Hindlimb muscle (tissue), 1 donor: ENCODE measurements at regions not wholly inside any gene's neighbourhood (a gene's known extent, or its start where the extent isn't known, plus 50 kb on each side); places are given as distances from the start of the nearest gene placed in this dataset.
"Not testable (repeated sequence)": the region's sequence is repeated elsewhere in the genome, so short reads cannot be mapped to it uniquely, and the experiment has no call there.

Experiments used
- DNase-seq: peaks from one replicate; pipeline ENCODE4 v3.0.0-alpha.2; 2013

DNA sequence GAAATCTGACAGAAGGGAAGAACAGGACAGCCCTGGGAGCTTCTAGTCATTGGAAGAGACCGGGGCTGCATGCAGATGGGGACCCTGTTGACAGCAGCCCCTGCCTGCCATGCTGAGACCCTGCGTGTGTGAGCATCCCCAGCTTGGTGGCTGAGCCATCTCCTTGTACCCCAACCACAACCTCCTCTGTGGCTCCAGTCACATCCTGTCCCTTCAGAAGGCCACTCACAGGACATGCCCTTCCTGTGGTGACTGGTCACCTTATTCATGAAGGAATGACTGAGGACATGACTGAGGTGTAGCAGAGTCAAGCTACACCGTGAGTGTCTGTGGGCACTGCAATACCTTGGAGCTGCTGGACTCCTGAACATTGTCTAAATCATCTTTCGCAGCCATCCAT is 141.8 kb upstream of the ERRFI1 start:
- DNase-seq, result no peak

DNA sequence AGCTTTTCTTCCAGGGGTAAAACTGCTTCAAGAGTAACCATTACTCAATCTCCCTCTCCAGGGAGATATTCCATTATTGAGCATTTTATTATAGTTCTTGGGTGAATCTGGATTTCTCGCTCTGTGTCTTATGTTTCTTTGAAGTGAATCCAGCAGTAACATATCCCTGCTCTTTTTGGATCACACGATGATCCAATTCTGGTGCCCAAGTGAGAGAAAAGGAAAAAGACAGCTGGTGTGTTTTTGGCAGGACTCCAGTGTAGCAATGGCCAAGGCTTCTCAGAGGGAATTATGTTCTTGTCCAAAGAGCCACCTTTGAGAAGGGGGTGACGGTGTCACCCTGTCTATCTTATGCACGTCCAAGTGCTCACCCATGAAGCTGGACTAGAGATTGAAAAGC is 140.3 kb upstream of the ERRFI1 start:
- peak; percentile 19 for DNase-seq

DNA sequence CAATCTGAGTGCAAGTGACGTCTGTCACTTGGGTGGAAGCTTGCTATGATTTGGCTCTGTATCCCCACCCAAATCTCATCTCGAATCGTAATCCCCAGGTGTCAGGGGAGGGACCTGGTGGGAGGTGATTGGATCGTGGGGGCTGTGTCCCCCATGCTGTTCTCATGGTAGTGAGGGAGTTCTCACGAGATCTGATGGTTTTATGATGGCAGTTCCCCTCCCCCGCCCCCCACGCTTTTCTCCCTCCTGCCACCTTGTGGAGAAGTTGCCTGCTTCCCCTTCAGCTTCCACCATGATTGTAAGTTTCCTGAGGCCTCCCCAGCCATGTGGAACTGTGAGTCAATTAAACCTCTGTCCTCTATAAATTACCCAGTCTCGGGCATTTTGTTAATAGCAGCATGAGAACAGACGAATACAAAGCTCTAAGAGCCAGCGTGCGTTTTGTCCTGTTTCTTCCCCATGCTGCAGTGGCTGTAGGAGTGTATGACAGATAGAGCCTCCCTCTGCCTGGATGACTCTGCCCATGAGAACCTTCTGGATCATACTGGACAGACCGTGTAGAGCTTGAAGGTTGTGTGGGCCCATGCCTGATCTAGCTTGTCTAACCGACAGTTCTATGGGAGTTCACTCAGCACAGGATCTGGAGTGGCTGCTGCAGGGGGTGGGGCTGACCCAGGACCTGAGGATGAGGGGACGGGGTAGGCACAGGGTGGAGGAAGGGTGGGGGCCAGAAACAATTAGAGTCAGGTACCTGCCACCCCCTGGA is 139.7 kb upstream of the ERRFI1 start:
- no peak for DNase-seq

DNA sequence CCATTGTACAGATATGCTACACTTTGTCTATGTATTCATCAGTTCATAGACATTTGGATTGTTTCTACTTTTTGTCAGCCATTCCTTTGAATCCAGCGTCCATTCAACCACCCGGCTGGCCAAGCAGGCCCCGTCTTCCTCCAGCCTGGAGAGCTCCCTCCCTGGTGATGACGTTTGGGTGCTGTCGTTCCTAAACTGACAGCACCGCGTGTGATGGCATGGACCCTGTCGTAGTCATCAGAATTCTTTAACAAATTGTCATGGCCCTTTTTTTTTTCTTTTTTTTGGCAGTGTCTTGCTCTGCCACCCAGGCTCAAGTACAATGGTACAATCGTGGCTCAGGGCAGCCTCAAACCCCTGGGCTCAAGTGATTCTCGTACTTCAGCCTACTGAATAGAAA is 138.6 kb upstream of the ERRFI1 start:
- no peak for DNase-seq

DNA sequence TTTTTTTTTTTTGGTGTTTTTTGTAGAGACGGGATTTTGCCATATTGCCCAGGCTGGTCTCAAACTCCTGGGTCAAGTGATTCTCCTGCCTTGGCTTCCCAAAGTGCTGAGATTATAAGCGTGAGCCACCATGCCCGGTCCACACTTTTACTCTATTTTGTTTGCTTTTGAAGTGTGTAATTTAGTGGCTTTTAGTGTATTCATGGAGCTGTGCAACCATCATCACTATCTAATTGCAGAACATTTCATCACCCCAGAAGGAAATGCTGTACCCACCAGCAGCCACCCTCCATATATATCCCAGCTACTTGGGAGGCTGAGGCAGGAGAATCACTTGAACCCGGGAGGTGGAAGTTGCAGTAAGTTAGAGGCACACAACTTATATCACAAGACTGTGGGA is 136.9 kb upstream of the ERRFI1 start:
- DNase-seq, result no peak

DNA sequence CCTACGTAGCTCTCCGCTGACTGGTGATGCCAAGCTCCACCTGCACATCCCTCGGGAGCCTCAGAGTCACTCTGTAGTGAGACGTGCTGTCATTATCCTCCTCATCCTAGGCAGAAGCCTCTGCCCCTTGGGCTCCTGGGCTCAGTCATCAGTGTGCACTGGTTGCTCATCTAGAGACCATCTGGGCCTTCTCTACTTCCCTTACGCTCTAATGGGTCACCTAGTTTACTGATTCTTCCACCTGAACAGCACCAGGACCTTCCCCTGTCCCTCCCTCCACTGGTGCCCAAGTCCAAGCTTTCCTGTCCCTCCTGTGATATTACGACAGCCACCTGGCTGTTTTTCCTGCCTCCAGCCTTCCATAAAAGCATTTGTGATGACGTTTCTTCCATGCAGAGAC is 136.1 kb upstream of the ERRFI1 start:
- DNase-seq, result no peak

DNA sequence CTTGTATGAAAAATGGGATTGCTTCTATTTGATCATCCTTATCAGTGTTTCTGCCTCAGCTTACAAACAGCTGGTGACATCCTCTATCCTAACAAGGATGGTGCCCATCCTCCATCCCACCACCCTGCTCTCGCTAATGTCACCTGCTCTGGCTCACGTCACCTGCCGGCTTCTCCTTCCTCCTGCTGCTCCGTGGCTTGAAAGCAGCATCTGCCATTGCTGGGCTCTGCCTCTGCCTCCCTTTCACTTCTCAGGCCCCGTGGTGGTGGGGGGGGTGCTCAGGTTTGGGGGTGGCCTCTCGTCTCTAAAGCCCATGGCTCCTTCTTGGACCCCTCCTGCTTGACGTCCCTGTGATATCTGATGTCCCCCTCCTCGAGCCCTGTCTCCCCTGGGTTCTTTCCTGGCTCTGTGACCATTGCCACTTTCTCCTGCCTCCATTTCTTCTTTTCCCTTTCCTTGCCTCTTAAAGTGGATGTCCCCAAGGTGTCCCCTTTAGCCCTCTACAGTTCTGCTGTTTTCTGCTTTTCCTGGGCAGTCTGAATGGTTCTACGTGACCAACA is 135.5 kb upstream of the ERRFI1 start:
- DNase-seq, result no peak

DNA sequence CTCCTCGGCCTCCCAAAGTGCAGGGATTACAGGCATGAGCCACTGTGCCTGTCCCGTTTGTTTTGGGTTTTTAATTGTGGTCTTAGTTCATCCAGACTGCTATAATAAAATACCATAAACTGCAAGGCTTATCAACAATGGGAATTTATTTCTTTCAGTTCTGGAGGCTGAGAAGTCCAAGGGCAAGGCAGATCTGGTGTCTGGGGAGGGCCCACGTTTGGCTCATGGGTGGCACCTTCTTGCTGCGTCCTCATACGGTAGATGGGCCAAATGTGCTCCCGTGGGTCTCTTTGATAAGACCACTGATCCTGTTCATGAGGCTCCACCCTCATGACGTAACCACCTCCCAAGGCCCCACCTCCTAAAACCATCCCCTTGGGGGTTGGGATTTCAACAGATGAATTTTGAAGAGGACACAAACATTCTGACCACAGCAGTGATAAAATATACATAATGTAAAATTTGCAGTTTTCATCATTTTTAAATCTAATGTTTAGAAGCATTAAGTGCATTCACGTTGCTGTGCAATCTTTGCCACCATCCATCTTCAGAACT is 133.4 kb upstream of the ERRFI1 start:
- DNase-seq, result no peak

DNA sequence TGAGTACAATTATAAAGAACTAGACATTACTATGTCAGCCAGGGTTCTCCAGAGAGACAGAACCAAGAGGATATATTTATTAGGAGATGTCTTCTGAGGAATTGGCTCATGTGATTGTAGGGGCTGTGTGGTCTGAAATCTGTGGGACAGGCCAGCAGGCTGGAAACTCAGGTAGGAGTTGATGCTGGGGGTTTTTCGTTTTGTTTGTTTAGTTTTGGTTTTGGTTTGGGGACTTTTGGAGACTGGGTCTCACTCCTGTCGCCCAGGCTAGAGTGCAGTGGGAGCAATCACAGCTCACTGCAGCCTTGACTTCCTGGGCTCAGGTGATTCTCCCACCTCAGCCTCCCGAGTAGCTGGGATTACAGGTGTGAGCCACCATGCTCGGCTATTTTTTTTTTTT is 132.9 kb upstream of the ERRFI1 start:
- no peak for DNase-seq

DNA sequence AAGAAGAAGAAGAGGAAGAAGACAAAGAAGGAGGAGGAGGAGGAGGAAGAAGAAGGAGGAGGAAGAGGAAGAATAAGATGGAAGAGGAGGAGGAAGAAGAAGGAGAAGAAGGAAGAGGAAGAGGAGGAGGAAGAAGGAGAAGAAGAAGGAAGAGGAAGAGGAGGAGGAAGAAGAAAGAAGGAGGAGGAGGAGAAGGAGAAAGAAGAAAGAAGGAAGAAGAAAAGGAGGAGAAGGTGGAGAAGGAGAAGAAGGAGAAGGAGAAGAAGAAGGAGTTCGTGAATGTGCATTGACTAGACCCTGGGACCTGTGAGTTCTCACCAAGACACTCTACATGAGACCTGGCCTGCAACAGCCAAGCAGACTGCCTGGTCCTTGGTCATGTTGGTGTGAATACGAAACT is 131.7 kb upstream of the ERRFI1 start:
- DNase-seq, result no peak

DNA sequence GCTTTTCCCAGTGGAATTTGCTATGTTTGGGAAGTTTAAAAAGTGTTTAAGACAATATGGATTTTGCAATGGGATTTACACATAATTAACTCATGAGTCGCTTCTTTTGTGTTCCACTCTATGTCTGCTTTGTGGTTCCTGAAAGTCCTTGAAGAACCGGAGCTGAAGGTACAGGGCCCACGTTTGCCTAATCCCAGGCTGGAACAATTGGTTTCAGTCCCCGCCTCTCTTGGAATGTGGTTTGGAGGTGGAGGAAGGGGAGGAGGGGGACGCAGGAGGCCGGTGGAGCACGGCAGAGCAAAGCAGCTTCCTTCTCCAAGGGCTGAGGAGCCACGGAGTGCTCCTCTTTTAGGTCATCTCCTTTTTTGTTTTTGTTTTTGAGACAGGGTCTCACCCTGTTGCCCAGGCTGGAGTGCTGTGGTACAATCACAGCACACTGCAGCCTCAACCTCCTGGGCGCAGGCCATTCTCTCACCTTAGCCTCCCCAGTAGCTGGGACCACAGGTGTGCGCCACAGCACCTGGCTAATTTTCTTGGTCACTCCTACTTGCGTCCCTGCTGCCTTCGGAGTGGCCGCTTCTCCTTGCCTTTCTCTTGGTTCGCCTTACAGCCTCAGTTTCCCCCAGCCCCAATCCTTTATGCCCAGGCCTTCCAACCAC is 129.5 kb upstream of the ERRFI1 start:
- DNase-seq, result no peak

DNA sequence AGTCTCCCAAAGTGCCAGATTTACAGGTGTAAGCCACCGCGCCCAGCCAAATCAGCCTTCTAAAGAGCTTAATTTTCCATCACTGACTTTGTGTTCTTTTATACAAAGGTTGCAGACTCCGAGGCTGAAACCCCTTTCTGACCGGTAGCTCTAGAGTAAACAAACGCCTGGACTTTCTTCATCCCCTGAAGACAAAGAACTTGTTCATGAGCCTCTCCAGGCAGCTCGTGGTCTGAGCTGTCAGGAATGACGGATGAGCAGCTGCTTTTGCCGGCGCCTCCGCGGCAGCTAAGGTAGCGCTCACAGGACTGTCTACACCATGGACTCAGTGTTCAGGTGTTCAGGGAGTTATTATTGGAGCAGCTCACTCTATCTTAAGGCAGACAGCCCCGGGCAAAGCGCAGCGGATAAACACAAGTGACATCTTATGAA is 128.5 kb upstream of the ERRFI1 start:
- no peak for DNase-seq

DNA sequence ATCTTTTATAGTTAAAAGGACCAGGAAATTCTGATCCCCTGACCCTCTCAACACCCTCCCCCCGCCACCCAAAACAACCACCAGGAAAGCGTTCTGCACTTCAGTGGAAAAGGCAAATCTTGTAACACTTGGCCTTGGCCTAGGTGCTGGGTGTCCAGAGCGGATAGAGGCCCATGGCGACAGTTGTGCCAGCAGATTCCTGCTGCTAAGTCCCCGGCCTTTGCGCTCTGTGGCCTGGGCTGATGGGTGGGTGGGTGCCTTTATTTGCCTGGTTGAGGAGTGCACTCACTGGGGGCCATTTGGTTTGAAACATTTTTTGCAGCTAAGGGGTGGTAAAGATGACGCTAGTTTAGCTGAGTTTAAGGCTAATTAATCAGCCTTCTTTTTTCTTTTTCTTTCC is 127.9 kb upstream of the ERRFI1 start:
- no peak for DNase-seq

DNA sequence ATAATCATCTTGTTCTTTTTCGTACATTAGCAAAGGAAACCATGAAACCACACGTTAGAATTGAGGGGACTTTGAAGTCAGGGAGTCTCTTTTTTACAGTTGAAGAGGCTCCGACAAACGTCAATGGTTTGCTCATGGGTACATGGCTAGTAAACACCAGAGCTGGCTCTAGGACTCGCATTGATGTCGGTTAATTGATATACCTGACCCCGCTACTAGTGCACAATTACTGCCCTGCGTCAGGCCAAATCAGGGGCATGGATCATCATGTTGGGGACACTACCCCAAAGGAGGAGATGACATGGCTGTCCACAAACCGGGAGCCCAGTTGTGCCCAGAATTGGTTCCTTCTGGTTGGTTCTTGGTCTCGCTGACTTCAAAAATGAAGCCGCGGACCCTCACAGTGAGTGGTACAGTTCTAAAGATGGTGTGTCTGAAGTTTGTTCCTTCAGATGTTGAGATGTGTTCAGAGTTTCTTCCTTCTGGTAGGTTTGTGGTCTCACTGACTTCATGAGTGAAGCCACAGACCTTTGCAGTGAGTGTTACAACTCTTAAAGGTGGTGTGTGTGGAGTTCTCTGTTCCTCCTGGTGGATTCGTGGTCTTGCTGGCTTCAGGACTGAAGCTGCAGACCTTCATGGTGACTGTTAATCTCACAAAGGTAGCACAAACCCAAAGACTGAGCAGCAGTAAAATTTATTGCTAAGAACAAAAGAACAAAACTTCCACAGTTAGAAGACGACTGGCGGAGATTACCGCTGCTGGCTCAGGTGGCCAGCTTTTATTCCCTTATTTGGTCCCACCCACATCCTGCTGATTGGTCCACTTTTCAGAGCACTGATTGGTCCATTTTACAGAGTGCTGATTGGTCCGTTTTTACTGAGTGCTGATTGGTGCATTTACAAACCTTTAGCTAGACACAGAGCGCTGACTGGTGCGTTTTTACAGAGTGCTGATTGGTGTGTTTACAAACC is 126.9 kb upstream of the ERRFI1 start:
- no peak for DNase-seq

DNA sequence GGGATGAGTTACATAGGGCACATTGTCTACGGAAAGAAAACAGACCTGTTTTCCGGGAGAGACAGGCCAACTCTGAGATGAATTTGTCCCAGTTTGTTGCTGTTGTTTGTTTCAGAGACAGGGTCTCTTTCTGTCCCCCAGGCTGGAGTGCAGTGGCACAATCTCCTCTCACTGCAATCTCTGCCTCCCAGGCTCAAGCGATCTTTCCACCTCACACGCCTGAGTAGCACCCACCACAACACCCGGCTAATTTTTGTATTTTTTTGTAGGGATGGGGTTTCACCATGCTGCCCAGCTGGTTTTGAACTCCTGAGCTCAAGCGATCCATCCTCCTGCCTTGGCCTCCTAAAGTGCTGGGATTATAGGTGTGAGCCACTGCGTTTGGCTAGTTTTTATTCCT is 125.5 kb upstream of the ERRFI1 start:
- DNase-seq, result no peak

DNA sequence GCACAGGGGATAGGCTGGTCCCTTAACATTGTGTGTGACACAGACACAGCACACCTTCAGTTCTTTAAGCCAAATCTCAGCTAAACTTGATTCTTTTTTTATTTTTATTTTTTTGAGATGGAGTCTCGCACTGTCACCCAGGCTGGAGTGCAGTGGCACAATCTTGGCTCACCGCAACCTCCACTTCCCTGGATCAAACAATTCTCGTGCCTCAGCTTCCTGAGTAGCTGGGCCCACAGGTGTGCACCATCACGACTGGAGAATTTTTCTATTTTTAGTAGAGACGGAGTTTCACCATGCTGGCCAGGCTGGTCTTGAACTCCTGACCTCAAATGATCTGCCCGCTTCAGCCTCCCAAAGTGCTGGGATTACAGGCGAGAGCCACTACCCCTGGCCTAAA is 123.6 kb upstream of the ERRFI1 start:
- DNase-seq, result not testable (repeated sequence)

DNA sequence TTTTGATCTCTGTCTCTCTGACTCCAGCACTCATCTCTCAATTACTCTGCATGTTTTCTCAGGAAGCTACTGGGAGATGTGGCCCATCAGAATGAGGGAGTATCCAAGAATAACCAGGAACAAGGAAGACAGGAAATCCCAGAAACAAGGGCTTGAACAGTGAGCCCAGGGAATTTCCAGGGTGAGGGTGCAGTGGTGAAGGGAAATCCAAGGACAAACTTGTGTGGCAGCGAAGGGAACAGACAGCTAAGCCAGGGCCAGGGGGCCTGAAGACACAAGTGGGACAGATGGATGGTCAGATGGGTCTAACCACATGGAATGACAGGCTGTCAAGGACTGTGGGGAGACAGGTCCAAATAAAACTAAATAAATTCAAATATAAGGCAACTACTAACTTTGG is 121.8 kb upstream of the ERRFI1 start:
- no peak for DNase-seq

DNA sequence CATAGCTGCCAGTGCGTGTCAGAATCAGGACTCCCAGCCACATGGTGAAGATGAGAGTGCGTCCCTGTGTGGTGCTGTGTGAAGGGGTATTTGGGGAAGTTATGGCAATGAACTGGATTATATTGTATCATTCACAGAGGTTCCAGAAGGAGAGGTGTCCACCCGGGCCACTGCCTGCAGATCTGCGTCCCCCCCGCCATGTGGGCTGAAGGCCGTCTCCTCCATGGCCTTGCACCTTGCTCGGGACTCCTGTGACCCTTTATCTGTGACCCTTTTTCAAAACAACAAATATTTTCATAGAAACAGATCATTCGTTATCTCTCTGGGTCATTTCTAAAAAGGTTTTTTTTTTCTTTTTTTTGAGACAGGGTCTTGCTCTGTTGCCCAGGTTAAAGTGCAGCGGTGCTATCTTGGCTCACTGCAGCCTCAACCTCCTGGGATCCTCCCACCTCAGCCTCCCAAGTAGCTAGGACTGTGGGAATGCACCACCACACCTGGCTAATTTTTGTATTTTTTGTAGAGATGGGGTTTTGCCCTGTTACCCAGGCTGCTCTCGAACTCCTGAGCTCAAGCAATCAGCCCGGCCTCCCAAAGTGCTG is 120.2 kb upstream of the ERRFI1 start:
- no peak for DNase-seq

DNA sequence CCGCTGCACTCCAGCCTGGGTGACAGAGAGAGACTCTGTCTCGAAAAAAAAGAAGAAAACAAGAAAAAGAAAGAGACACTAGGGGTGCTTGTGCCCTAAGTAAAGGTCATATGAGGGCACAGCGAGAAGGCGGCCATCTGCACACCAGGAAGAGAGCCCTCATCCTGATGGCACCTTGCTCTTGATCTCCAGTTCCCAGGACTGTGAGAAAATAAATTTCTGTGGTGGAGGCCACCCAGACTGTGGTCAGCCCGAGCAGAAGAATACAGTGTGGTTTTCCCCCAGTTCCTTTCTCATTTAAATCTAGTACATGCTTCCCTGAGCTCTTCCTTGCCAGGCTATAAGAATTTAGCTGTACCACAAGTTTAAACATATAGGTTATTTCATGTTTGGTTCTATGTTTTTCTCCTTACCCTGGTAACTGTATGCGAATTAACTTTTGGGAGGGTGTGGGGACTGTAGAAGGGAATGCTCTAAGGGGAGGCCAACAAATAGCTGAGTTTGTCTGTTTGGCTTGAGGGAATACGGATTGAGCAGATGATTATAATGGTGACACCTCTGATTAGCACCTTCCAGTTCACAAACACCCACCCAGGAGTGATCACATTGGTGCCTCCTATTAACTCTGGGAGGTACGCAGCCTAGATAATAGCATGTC is 119.6 kb upstream of the ERRFI1 start:
- no peak for DNase-seq

DNA sequence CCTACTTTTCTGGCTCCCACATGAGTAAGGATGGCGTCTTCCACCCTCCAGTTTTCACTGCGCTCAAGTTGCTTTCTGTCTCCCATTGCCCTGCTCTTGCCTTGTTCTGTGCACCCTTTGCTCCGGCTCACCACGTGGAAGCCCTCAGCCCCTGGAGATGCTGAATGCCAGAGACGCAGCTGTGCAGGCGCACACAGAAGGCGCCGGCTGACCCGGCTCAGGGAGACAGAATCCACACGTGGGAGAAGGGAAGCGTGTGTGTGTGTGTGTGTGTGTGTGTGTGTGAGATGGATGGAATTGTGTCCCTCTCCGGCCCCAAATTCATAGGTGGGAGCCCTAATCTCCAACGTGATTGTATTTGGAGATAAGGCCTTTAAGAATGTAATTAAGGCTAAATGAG is 118.2 kb upstream of the ERRFI1 start:
- DNase-seq, result no peak

DNA sequence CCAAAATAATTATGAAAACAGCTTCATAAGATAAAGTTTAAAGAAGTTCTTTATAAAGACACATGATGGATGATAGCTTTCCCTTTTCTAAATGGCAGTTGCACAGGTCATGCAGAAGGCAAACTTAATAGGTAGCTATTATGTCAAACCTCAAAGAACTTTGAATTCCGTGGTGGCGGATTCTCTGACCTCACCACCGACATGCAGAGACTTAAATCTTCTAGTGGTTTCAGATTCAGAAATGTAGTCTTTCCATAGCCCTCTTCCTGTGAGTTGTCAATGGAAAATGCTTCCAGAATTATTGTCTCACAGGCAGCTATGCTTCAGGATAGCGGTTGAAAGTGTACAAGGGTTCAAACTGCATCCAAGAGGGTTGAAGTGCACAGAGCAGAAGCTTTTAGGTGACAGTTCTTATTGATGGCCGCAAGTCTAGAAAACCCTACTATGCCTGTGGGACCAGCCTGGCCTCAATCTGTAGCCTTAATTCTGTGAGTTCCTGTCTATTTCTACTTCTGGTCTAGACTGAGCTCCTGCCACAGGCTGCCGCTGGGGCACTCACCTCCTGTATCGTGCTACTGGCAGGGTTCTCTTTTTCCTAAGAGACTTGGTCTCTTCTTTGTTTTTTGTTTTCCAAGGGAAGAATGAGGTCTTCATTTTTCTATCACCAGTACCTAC is 117.0 kb upstream of the ERRFI1 start:
- DNase-seq, result no peak
